ENCODE measurements at regions not wholly inside any gene's neighbourhood (a gene's known extent, or its start where the extent isn't known, plus 50 kb on each side); places are given as distances from the start of the nearest gene placed in this dataset.

DNA sequence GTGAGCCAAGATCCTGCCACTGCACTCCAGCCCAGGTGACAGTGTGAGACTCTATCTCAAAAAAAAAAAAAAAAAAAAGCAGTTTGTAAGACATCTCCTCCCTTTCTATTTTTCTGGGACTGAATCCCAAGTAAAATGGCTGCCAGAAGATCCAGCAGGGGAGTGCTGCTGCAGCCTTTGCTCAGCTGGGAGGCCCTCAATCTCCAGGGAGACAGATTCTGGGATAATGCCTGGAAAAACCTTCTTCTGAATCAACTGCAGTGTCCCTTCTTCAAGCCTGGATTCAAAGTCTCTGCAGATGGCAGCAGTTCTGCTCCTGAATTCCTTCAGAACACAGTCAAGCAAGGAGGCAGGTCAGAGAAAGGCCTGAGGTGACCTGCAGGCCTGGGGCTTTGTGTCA is 191.0 kb upstream of the NRIP1 start:
- TF ChIP-seq, protein P1, sequence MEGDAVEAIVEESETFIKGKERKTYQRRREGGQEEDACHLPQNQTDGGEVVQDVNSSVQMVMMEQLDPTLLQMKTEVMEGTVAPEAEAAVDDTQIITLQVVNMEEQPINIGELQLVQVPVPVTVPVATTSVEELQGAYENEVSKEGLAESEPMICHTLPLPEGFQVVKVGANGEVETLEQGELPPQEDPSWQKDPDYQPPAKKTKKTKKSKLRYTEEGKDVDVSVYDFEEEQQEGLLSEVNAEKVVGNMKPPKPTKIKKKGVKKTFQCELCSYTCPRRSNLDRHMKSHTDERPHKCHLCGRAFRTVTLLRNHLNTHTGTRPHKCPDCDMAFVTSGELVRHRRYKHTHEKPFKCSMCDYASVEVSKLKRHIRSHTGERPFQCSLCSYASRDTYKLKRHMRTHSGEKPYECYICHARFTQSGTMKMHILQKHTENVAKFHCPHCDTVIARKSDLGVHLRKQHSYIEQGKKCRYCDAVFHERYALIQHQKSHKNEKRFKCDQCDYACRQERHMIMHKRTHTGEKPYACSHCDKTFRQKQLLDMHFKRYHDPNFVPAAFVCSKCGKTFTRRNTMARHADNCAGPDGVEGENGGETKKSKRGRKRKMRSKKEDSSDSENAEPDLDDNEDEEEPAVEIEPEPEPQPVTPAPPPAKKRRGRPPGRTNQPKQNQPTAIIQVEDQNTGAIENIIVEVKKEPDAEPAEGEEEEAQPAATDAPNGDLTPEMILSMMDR (IDR thresholded peaks at IDR 0.05): no peak
- no peak for TF ChIP-seq EZH2phosphoT487 (IDR thresholded peaks at IDR 0.05)

Measured in neural progenitor cell (in vitro differentiated cells).